ENCODE measurements at regions not wholly inside any gene's neighbourhood (a gene's known extent, or its start where the extent isn't known, plus 50 kb on each side); places are given as distances from the start of the nearest gene placed in this dataset.

GRCh38 chr13:60324131-60324530, 72.9 kb upstream of the TDRD3 start:
- TF ChIP-seq CTCF (IDR thresholded peaks at IDR 0.05; ENCODE audit: insufficient read depth, missing control alignments) = no peak
- DNase-seq (ENCODE audit: insufficient read length, low spot score) (no peak), FAIRE-seq (no peak)

GRCh38 chr13:60326273-60326672, 70.7 kb upstream of the TDRD3 start:
- no peak for FAIRE-seq
- no peak for DNase-seq (ENCODE audit: insufficient read length, low spot score)
- TF ChIP-seq CTCF (IDR thresholded peaks at IDR 0.05; ENCODE audit: insufficient read depth, missing control alignments) = no peak

- FAIRE-seq = no peak
- DNase-seq (ENCODE audit: insufficient read length, low spot score) = no peak
Measured at GRCh38 chr13:60327511-60327910, 69.5 kb upstream of the TDRD3 start.

GRCh38 chr13:60328073-60328472, 68.9 kb upstream of the TDRD3 start:
- FAIRE-seq (no peak), DNase-seq (ENCODE audit: insufficient read length, low spot score) (no peak)
- TF ChIP-seq CTCF (IDR thresholded peaks at IDR 0.05; ENCODE audit: insufficient read depth, missing control alignments) = no peak

More at GRCh38 chr13:60327511-60327910, 69.5 kb upstream of the TDRD3 start:
- no peak for TF ChIP-seq CTCF (IDR thresholded peaks at IDR 0.05; ENCODE audit: insufficient read depth, missing control alignments)

GRCh38 chr13:60329221-60329923, 67.6 kb upstream of the TDRD3 start:
- TF ChIP-seq CTCF (IDR thresholded peaks at IDR 0.05; ENCODE audit: insufficient read depth, missing control alignments) = peak; percentile 52
- DNase-seq (ENCODE audit: insufficient read length, low spot score) (no peak), FAIRE-seq (no peak)

GRCh38 chr13:60331249-60332012, 65.6 kb upstream of the TDRD3 start:
- no peak for TF ChIP-seq CTCF (IDR thresholded peaks at IDR 0.05; ENCODE audit: insufficient read depth, missing control alignments)
- no peak for FAIRE-seq

GRCh38 chr13:60332682-60333081, 64.3 kb upstream of the TDRD3 start:
- FAIRE-seq = no peak
- DNase-seq (ENCODE audit: insufficient read length, low spot score) = no peak
- TF ChIP-seq CTCF (IDR thresholded peaks at IDR 0.05; ENCODE audit: insufficient read depth, missing control alignments) = no peak

More at GRCh38 chr13:60331249-60332012, 65.6 kb upstream of the TDRD3 start:
- no peak for DNase-seq (ENCODE audit: insufficient read length, low spot score)

Data from D721Med (cell line).